ENCODE measurements at regions not wholly inside any gene's neighbourhood (a gene's known extent, or its start where the extent isn't known, plus 50 kb on each side); places are given as distances from the start of the nearest gene placed in this dataset.

GRCh38 chr4:127236889-127237288, 395.9 kb upstream of the INTU start:
- Mint-ChIP-seq H3K4me3 (no peak overlapping the region), H3K27ac (no peak overlapping the region), H3K27me3 (ENCODE audit: low read depth) (no peaks in the 10 kb centered on the region), H3K9me3 (no peaks in the 10 kb centered on the region), H3K4me1 (peaks cover 10% of the 10 kb centered on the region), H3K36me3 (no peaks in the 10 kb centered on the region)
- ATAC-seq (no peak), DNase-seq (ENCODE audit: low spot score) (no peak)
- POLR2A ChIA-PET: no interaction called here
- CTCF ChIA-PET: no interaction called here
- TF ChIP-seq RORB (CRISPR knock-in tag; IDR thresholded peaks at IDR 0.05) (no peak), NR1H2 (CRISPR knock-in tag; IDR thresholded peaks at IDR 0.05) (no peak), ERG (CRISPR knock-in tag; IDR thresholded peaks at IDR 0.05) (no peak), NR2C2 (CRISPR knock-in tag; IDR thresholded peaks at IDR 0.05) (no peak), TEAD1 (CRISPR knock-in tag; IDR thresholded peaks at IDR 0.05) (no peak), SP1 (CRISPR knock-in tag; conservative IDR thresholded peaks at IDR 0.05) (no peak)
- TF ChIP-seq, protein P1, sequence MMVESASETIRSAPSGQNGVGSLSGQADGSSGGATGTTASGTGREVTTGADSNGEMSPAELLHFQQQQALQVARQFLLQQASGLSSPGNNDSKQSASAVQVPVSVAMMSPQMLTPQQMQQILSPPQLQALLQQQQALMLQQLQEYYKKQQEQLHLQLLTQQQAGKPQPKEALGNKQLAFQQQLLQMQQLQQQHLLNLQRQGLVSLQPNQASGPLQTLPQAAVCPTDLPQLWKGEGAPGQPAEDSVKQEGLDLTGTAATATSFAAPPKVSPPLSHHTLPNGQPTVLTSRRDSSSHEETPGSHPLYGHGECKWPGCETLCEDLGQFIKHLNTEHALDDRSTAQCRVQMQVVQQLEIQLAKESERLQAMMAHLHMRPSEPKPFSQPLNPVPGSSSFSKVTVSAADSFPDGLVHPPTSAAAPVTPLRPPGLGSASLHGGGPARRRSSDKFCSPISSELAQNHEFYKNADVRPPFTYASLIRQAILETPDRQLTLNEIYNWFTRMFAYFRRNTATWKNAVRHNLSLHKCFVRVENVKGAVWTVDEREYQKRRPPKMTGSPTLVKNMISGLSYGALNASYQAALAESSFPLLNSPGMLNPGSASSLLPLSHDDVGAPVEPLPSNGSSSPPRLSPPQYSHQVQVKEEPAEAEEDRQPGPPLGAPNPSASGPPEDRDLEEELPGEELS (CRISPR knock-in tag; IDR thresholded peaks at IDR 0.05): no peak

GRCh38 chr4:127237581-127237980, 395.2 kb upstream of the INTU start:
- ChIA-PET CTCF (no interaction called here), POLR2A (no interaction called here)
- H3K27me3 Mint-ChIP-seq (ENCODE audit: low read depth): no peaks in the 10 kb centered on the region
- H3K4me1 Mint-ChIP-seq: peaks cover 5% of the 10 kb centered on the region; the same call in 1 of the 2 replicates
- H3K36me3 Mint-ChIP-seq: no peaks in the 10 kb centered on the region
- no peak overlapping the region for H3K27ac Mint-ChIP-seq
- TF ChIP-seq, protein P2, sequence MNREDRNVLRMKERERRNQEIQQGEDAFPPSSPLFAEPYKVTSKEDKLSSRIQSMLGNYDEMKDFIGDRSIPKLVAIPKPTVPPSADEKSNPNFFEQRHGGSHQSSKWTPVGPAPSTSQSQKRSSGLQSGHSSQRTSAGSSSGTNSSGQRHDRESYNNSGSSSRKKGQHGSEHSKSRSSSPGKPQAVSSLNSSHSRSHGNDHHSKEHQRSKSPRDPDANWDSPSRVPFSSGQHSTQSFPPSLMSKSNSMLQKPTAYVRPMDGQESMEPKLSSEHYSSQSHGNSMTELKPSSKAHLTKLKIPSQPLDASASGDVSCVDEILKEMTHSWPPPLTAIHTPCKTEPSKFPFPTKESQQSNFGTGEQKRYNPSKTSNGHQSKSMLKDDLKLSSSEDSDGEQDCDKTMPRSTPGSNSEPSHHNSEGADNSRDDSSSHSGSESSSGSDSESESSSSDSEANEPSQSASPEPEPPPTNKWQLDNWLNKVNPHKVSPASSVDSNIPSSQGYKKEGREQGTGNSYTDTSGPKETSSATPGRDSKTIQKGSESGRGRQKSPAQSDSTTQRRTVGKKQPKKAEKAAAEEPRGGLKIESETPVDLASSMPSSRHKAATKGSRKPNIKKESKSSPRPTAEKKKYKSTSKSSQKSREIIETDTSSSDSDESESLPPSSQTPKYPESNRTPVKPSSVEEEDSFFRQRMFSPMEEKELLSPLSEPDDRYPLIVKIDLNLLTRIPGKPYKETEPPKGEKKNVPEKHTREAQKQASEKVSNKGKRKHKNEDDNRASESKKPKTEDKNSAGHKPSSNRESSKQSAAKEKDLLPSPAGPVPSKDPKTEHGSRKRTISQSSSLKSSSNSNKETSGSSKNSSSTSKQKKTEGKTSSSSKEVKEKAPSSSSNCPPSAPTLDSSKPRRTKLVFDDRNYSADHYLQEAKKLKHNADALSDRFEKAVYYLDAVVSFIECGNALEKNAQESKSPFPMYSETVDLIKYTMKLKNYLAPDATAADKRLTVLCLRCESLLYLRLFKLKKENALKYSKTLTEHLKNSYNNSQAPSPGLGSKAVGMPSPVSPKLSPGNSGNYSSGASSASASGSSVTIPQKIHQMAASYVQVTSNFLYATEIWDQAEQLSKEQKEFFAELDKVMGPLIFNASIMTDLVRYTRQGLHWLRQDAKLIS (CRISPR knock-in tag; IDR thresholded peaks at IDR 0.05; ENCODE audit: borderline replicate concordance): no peak
- no peak for TF ChIP-seq SP1 (CRISPR knock-in tag; conservative IDR thresholded peaks at IDR 0.05)
- no peak for TF ChIP-seq CBFB (CRISPR knock-in tag; IDR thresholded peaks at IDR 0.05; ENCODE audit: low read depth)
- no peak for TF ChIP-seq TEAD1 (CRISPR knock-in tag; IDR thresholded peaks at IDR 0.05)
- no peak for TF ChIP-seq NFATC4 (CRISPR knock-in tag; IDR thresholded peaks at IDR 0.05)
- no peak for TF ChIP-seq ZNF423 (CRISPR knock-in tag; IDR thresholded peaks at IDR 0.05)
- no peak for TF ChIP-seq USF2 (CRISPR knock-in tag; IDR thresholded peaks at IDR 0.05)
- TF ChIP-seq ZNF532 (CRISPR knock-in tag; IDR thresholded peaks at IDR 0.05; ENCODE audit: borderline replicate concordance): no peak
- no peak for ATAC-seq
- H3K4me3 Mint-ChIP-seq: no peak overlapping the region
- no peak for DNase-seq (ENCODE audit: low spot score)
- no peaks in the 10 kb centered on the region for H3K9me3 Mint-ChIP-seq
